Heart right ventricle (tissue), 16 donors: ENCODE measurements at regions not wholly inside any gene's neighbourhood (a gene's known extent, or its start where the extent isn't known, plus 50 kb on each side); places are given as distances from the start of the nearest gene placed in this dataset.

Source experiments
- ATAC-seq, 8 donors: fragments of 200-7000 bp; cut with Tn5 transposase; one replicate each; pipeline ENCODE4 v1.9.1; 2020; ENCODE audit warnings: mild to moderate bottlenecking in 8 of 8, moderate library complexity in 8 of 8, moderate number of reproducible peaks in 1 of 8
- DNase-seq, 2 donors: peaks; one replicate each; pipeline ENCODE4 v3.0.0-alpha.2; 2020
- H3K27ac ChIP-seq, 10 donors: fragments of 200-600 bp; sonication (generic) in 2 of 10; one replicate each; pipeline versions ENCODE4 v1.5.0 to v1.8.0; 2020 to 2022; ENCODE audit warnings: mild to moderate bottlenecking in 3 of 10
- H3K27me3 ChIP-seq, 7 donors: fragments of 200-600 bp; one replicate each; pipeline ENCODE4 v1.8.0; 2021 to 2022; ENCODE audit warnings: mild to moderate bottlenecking in 2 of 7
- H3K36me3 ChIP-seq, 9 donors: fragments of 200-600 bp; sonication (generic) in 1 of 9; one replicate each; pipeline versions ENCODE4 v1.5.0 to v1.8.0; 2020 to 2022; ENCODE audit warnings: mild to moderate bottlenecking in 2 of 9
- H3K4me1 ChIP-seq, 9 donors: fragments of 200-600 bp; sonication (generic) in 1 of 9; one replicate each; pipeline versions ENCODE4 v1.5.0 to v1.8.0; 2020 to 2022; ENCODE audit warnings: mild to moderate bottlenecking in 4 of 9
- H3K4me3 ChIP-seq, 10 donors: fragments of 200-600 bp; sonication (generic) in 2 of 10; one replicate each; pipeline versions ENCODE4 v1.5.0 to v1.8.0; 2020 to 2022; ENCODE audit warnings: mild to moderate bottlenecking in 7 of 10, moderate library complexity in 2 of 10
- H3K9me3 ChIP-seq, 11 donors: fragments of 200-600 bp in 10 of 11; sonication (generic) in 2 of 11; one replicate each; pipeline versions ENCODE4 v1.5.0 to v1.8.0; 2013 to 2022; ENCODE audit warnings: mild to moderate bottlenecking in 2 of 11, control low read depth in 1 of 11, moderate library complexity in 1 of 11
- WGBS, 2 donors: extraction: QIAGEN DNeasy Blood & Tissue Kit; methylation state at CpG; one replicate each; pipeline ENCODE4 v1.1.7; 2013; ENCODE audit warnings: inconsistent platforms in 1 of 2; 5-methylcytosine and 5-hydroxymethylcytosine counted together
- intact Hi-C, 10 donors: fragments of 100-400 bp; cut with DNase I; formaldehyde crosslinking; loops; one replicate each; pipeline versions ENCODE4 v1.11.1 to v1.14.2; 2022
- TF ChIP-seq, protein P1 (sequence below), 9 donors: fragments of 200-600 bp; sonication (generic) in 2 of 9; IDR thresholded peaks; one replicate each; pipeline versions ENCODE4 v1.5.0 to v1.8.0; 2021 to 2022; ENCODE audit warnings: antibody characterized with exemption in 9 of 9, mild to moderate bottlenecking in 5 of 9, moderate library complexity in 1 of 9
- donor health status: Arrhythmogenic right ventricular cardiomyopathy.
- donor health status: ischemic (EF 13 %, LVEDD 7.1; RV severe dilation, severe dysfunction).
- donor health status: healthy with polysubstance abuse.
- donor health status: DM: no; HTN: yes; CAD: no.
- donor health status: DM: no; HTN: no; CAD: no.
- donor health status: ischemic (EF 25% LVEDD 6.9; RV normal size, moderate dysfunction).
- donor health status: ischemic (EF 25% LVEDD 5.7; RV mildly dilated, moderate dysfunction).
- donor health status: healthy.
- donor health status: DM: yes; HTN: yes; CAD: no.
- donor health status: Ischemic cardiomyopathy.
- donor health status: ischemic (EF 35%, LVEDD 5.7; RV mildly dilated, moderate dysfunction).
- donor health status: nonischemic (EF 11% LVEDD 7.7; RV severe dilation, severe dysfunction).
- donor health status: DM: yes; HTN: yes; CAD: no.
- donor health status: PGD.
- donor health status: ischemic (EF 29% LVEDD 5.4; RV normal size, mild dysfunction).
- donor health status: nonischemic (EF 23%, LVEDD 6.1; RV moderate dilation, normal function).

DNA sequence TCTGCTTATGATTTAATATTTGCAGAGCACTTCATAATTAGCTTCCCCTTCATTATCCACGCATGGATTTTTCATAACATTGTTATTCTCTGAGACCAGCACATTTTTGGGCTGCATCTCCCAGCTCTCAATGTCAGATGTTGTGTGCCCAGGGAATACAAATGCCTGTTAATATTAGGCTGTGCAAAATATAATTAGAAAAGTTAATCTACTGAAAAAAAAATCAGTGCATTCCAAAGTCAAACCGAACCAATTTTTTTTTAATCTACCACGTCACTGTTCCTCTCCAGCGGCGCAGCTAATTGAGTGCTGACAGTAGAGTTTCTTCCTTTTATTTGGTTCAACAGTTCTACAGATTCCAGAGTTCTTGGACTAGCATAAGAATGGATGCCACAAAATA is 191.0 kb upstream of the RGS6 start:
- TF ChIP-seq, protein P1, sequence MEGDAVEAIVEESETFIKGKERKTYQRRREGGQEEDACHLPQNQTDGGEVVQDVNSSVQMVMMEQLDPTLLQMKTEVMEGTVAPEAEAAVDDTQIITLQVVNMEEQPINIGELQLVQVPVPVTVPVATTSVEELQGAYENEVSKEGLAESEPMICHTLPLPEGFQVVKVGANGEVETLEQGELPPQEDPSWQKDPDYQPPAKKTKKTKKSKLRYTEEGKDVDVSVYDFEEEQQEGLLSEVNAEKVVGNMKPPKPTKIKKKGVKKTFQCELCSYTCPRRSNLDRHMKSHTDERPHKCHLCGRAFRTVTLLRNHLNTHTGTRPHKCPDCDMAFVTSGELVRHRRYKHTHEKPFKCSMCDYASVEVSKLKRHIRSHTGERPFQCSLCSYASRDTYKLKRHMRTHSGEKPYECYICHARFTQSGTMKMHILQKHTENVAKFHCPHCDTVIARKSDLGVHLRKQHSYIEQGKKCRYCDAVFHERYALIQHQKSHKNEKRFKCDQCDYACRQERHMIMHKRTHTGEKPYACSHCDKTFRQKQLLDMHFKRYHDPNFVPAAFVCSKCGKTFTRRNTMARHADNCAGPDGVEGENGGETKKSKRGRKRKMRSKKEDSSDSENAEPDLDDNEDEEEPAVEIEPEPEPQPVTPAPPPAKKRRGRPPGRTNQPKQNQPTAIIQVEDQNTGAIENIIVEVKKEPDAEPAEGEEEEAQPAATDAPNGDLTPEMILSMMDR (IDR thresholded peaks at IDR 0.05): no peak
- WGBS, 2 donors: 77 to 79% methylated on average over 5 of the region's 5 CpGs
- Histone ChIP-seq H3K27me3 (no peaks in the 10 kb centered on the region), H3K4me3 (no peak overlapping the region), H3K9me3 (no peaks in the 10 kb centered on the region), H3K27ac (no peak overlapping the region), H3K4me1 (peaks cover 0 to 14% (median 4%) of the 10 kb centered on the region in 9 donors), H3K36me3 (peaks cover 0 to 30% (median 0%) of the 10 kb centered on the region in 9 donors)
- DNase-seq (no peak), ATAC-seq (no peak)
- intact Hi-C loops: no loop called here

DNA sequence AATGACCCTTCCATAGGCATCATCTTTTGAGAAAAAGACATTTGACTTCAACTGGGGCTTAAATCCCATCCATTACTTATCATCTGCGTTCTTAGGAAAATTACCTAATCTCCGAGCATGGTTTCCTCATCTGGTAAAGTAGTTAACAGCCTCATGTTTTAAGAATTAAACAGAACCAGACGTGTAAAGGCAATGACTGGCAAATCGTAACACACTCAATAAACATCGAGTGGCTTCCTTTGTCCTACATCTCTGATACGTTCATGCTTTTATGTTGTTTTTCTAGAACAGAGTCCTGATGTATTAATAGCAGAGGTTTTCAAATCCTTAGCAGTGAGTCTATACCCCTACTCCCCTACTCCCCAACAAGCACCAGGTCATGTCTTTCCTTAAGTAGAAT is 189.7 kb upstream of the RGS6 start:
- Histone ChIP-seq H3K27ac (no peak overlapping the region), H3K4me1 (peaks cover 0 to 14% (median 4%) of the 10 kb centered on the region in 9 donors)
- TF ChIP-seq, protein P1 (IDR thresholded peaks at IDR 0.05): no peak

DNA sequence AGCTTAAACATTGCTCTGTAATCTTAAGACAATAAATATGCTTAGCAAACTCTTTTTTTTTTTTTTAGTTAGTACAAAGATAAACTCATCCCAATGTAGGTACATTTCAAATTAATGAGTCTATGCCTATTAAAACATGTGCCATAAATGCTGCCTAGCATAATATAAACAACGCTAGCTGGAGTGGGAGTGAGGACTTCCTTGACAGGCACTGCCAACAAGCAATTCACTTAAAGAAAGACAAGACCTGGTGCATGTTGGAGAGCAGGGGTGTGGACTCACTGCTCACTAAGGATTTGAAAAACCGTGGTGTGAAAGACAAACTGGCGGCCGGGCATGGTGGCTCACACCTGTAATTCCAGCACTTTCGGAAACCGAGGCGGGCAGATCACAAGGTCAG is 187.2 kb upstream of the RGS6 start:
- intact Hi-C loops: no loop called here
- no peaks in the 10 kb centered on the region for H3K27me3 ChIP-seq

More for the DNA sequence above, 189.7 kb upstream of the RGS6 start:
- no peak for ATAC-seq
- Histone ChIP-seq H3K36me3 (peaks cover 0 to 17% (median 0%) of the 10 kb centered on the region in 9 donors), H3K27me3 (no peaks in the 10 kb centered on the region), H3K4me3 (no peak overlapping the region), H3K9me3 (peaks cover 0 to 4% (median 0%) of the 10 kb centered on the region in 11 donors)
- intact Hi-C loops: no loop called here
- WGBS, 2 donors: 74 to 77% methylated on average over 6 of the region's 6 CpGs
- DNase-seq: no peak

DNA sequence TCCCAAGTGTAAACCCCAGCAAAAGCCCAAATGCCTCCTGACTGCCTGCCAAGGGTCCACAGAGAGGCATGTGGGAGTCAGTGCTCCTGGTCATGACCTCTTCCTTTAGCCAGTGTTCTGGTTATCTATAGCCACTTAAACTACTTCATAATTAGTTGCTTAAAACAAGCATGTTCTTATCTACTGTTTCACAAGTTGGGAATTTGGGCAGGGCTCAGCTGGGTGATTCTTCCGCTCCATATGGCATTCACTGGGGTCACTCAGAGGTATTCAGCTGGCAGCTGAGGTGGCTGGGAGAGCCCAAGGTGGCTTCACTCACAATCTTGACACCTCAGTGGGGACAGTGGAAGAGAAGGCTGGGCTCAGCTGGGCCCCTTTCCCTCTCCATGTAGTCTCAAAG is 184.0 kb upstream of the RGS6 start:
- no peak overlapping the region for H3K4me3 ChIP-seq
- no peak for DNase-seq
- TF ChIP-seq, protein P1 (IDR thresholded peaks at IDR 0.05): no peak
- no peak overlapping the region for H3K27ac ChIP-seq
- H3K36me3 ChIP-seq: no peaks in the 10 kb centered on the region
- no peak for ATAC-seq
- WGBS, 2 donors: 90 to 95% methylated on average over 1 of the region's 1 CpG
- intact Hi-C loops: no loop called here
- H3K27me3 ChIP-seq: no peaks in the 10 kb centered on the region
- H3K9me3 ChIP-seq: peaks cover 0 to 26% (median 13%) of the 10 kb centered on the region in 11 donors
- H3K4me1 ChIP-seq: peaks cover 0 to 7% (median 6%) of the 10 kb centered on the region in 9 donors

More for the DNA sequence above, 187.2 kb upstream of the RGS6 start:
- ATAC-seq: no peak
- DNase-seq: no peak
- Histone ChIP-seq H3K4me3 (no peak overlapping the region), H3K9me3 (peaks cover 0 to 26% (median 13%) of the 10 kb centered on the region in 11 donors), H3K4me1 (peaks cover 0 to 4% (median 0%) of the 10 kb centered on the region in 9 donors), H3K27ac (no peak overlapping the region), H3K36me3 (no peaks in the 10 kb centered on the region)
- TF ChIP-seq, protein P1 (IDR thresholded peaks at IDR 0.05): no peak
- 94 to 96% methylated on average over 7 of the region's 7 CpGs for WGBS, 2 donors
